Epithelial cell of esophagus (primary cell): ENCODE measurements at regions not wholly inside any gene's neighbourhood (a gene's known extent, or its start where the extent isn't known, plus 50 kb on each side); places are given as distances from the start of the nearest gene placed in this dataset.

ENCODE experiments used
- DNase-seq: peaks from one replicate; pipeline ENCODE4 v3.0.0; 2010; ENCODE audit warnings: low read depth
- H3K4me3 ChIP-seq: 2 replicates; pipeline ENCODE4 v1.5.1; 2011; ENCODE audit warnings: mild to moderate bottlenecking, low read length, control low read depth
- CTCF ChIP-seq: IDR thresholded peaks from 2 replicates; pipeline ENCODE4 v1.5.1; 2011; ENCODE audit warnings: low read depth, mild to moderate bottlenecking, low read length, control low read depth, inconsistent platforms; ENCODE audit not compliant: insufficient read depth; ENCODE audit errors: missing control alignments

GRCh38 chr11:30665067-30665466 lies 78.9 kb upstream of the MPPED2 start:
- no peak for DNase-seq
- H3K4me3 ChIP-seq: no peak overlapping the region
- TF ChIP-seq CTCF: no peak

- DNase-seq: no peak
- H3K4me3 ChIP-seq: no peak overlapping the region
These were observed 67.5 kb upstream of the MPPED2 start for GRCh38 chr11:30653606-30654005.

GRCh38 chr11:30652801-30653200 lies 66.6 kb upstream of the MPPED2 start:
- no peak for TF ChIP-seq CTCF
- no peak overlapping the region for H3K4me3 ChIP-seq
- DNase-seq: no peak

More at GRCh38 chr11:30653606-30654005, 67.5 kb upstream of the MPPED2 start:
- no peak for TF ChIP-seq CTCF

GRCh38 chr11:30650266-30650665 lies 64.1 kb upstream of the MPPED2 start:
- H3K4me3 ChIP-seq: no peak overlapping the region
- TF ChIP-seq CTCF: no peak
- DNase-seq: no peak
